Upper lobe of left lung (tissue), 6 donors: ENCODE measurements at regions not wholly inside any gene's neighbourhood (a gene's known extent, or its start where the extent isn't known, plus 50 kb on each side); places are given as distances from the start of the nearest gene placed in this dataset.

Source experiments
- ATAC-seq, 2 donors: fragments of 200-7000 bp; cut with Tn5 transposase; one replicate each; pipeline ENCODE4 v1.9.1; 2022; ENCODE audit warnings: mild to moderate bottlenecking in 2 of 2, moderate library complexity in 2 of 2; ENCODE audit not compliant: low FRiP score in 2 of 2
- DNase-seq, 2 donors: peaks; one replicate each; pipeline ENCODE4 v3.0.0-alpha.2; 2019 to 2020
- H3K27ac ChIP-seq, 4 donors: fragments of 200-600 bp; sonication (generic); one replicate each; pipeline ENCODE4 v1.5.1; 2016 to 2019
- H3K27me3 ChIP-seq, 4 donors: fragments of 200-600 bp; sonication (generic); one replicate each; pipeline ENCODE4 v1.5.1; 2017 to 2019
- H3K36me3 ChIP-seq, 4 donors: fragments of 200-600 bp; sonication (generic); one replicate each; pipeline ENCODE4 v1.5.1; 2016 to 2019
- H3K4me1 ChIP-seq, 4 donors: fragments of 200-600 bp; sonication (generic); one replicate each; pipeline ENCODE4 v1.5.1; 2018 to 2019
- H3K4me3 ChIP-seq, 4 donors: fragments of 200-600 bp; sonication (generic); one replicate each; pipeline ENCODE4 v1.5.1; 2017 to 2019; ENCODE audit warnings: mild to moderate bottlenecking in 2 of 4, moderate library complexity in 1 of 4
- H3K9me3 ChIP-seq, 4 donors: fragments of 200-600 bp; sonication (generic); one replicate each; pipeline ENCODE4 v1.5.1; 2018 to 2019
- CTCF ChIP-seq, 6 experiments: fragments of 450-650 bp in 4 of 6; fragments of 200-600 bp in 2 of 6; sonication (generic) in 2 of 6; IDR thresholded peaks; one replicate each; pipeline ENCODE4 v1.5.1; 2016 to 2019; ENCODE audit warnings: antibody characterized with exemption in 6 of 6
- EP300 ChIP-seq, 4 donors: sonication (generic); formaldehyde crosslinking; IDR thresholded peaks; one replicate each; pipeline ENCODE4 v1.5.1; 2017; ENCODE audit warnings: antibody characterized with exemption in 4 of 4, control low read depth in 2 of 4
- POLR2A ChIP-seq, 4 donors: fragments of 450-650 bp; IDR thresholded peaks; one replicate each; pipeline ENCODE4 v1.5.1; 2016 to 2017; ENCODE audit warnings: antibody characterized with exemption in 4 of 4, mild to moderate bottlenecking in 2 of 4
- POLR2AphosphoS5 ChIP-seq, 2 donors: sonication (generic); formaldehyde crosslinking; IDR thresholded peaks; one replicate each; pipeline ENCODE4 v1.5.1; 2017; ENCODE audit warnings: antibody characterized with exemption in 2 of 2
- WGBS, 2 donors: methylation state at CpG; one replicate each; pipeline ENCODE4 v1.1.5; 2017 to 2018; 5-methylcytosine and 5-hydroxymethylcytosine counted together
- donor health status: DM: no; HTN: no; CAD: no; lungs with moderate emphysema.
- donor health status: DM: no; HTN: yes; CAD: no; lungs with severe emphysema.

DNA sequence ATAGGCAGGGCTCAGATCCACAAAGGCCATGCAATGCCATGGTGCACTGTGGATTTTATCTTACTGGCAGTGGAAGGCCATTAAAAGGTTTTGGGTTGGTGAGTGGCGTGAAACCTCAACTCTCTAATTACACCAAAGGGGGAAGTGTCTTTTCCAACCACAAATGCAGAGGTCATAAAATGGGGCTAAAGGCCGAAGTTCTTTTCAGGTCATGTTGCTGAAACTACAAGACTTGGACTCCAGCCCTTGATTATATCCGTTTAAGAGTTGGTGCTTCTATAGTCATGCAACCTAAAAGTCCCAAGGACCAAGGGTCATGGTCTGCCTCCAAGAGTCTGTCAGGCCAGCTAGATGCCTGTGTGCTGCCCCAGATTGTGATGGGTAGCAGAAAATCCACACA is 434.3 kb downstream of the RAB38 start:
- TF ChIP-seq EP300 (IDR thresholded peaks at IDR 0.05) (no peak), POLR2A (IDR thresholded peaks at IDR 0.05) (no peak), POLR2AphosphoS5 (IDR thresholded peaks at IDR 0.05) (no peak), CTCF (IDR thresholded peaks at IDR 0.05) (no peak)
- no peak for ATAC-seq
- DNase-seq: no peak
- Histone ChIP-seq H3K27ac (no peak overlapping the region), H3K36me3 (no peaks in the 10 kb centered on the region), H3K9me3 (no peaks in the 10 kb centered on the region), H3K27me3 (no peaks in the 10 kb centered on the region), H3K4me3 (no peak overlapping the region), H3K4me1 (no peaks in the 10 kb centered on the region)
- 64 to 78% methylated on average over 3 of the region's 3 CpGs for WGBS, 2 donors

DNA sequence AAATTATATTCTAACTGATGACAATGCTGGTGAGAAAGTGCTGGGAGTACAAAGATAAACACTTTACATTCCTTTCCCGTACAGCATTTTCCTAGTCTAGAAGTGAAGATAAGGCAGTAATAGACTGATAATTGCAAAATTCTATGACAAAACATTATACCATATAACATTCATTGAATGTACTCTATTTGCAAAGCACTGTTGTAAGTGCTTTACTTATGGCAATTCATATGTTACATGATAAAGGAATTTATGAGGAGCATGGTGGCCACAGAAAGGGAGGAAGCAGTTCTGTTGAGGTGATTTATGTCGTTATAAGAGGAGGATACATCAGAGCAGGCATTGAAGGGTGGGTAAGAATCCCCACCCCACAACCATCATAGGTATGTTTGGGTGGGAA is 434.8 kb downstream of the RAB38 start:
- no peaks in the 10 kb centered on the region for H3K27me3 ChIP-seq

DNA sequence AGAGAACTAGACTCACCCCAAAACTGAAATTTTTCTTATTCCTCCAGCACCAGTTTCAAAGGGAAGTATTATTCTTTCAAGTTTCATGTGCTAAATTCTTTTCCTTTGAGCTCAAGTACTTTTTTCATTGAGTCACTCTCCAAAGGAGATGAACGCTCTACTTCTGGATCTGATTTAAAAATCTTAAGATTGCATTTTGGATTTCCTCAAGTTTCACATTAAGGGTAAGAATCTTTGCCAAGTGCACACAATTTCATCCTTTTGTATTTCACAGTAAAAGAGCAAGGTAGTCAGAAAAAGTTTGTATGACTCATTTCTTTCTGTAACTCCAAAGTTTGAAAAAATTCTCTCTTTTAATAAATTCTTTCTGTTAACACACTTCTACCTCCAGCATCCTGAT is 435.5 kb downstream of the RAB38 start:
- WGBS, 2 donors: 58 to 65% methylated on average over 1 of the region's 1 CpG
- ATAC-seq (no peak), DNase-seq (no peak)
- TF ChIP-seq EP300 (IDR thresholded peaks at IDR 0.05) (no peak), POLR2A (IDR thresholded peaks at IDR 0.05) (no peak), CTCF (IDR thresholded peaks at IDR 0.05) (no peak), POLR2AphosphoS5 (IDR thresholded peaks at IDR 0.05) (no peak)
- Histone ChIP-seq H3K27me3 (no peaks in the 10 kb centered on the region), H3K4me1 (no peaks in the 10 kb centered on the region), H3K36me3 (no peaks in the 10 kb centered on the region), H3K9me3 (no peaks in the 10 kb centered on the region), H3K27ac (no peak overlapping the region), H3K4me3 (no peak overlapping the region)

More for the DNA sequence above, 434.8 kb downstream of the RAB38 start:
- ATAC-seq: no peak
- WGBS, 2 donors: 41 to 65% methylated on average over 2 of the region's 2 CpGs
- no peaks in the 10 kb centered on the region for H3K4me1 ChIP-seq
- H3K36me3 ChIP-seq: no peaks in the 10 kb centered on the region
- TF ChIP-seq CTCF (IDR thresholded peaks at IDR 0.05) (no peak), POLR2AphosphoS5 (IDR thresholded peaks at IDR 0.05) (no peak), EP300 (IDR thresholded peaks at IDR 0.05) (no peak), POLR2A (IDR thresholded peaks at IDR 0.05) (no peak)
- H3K9me3 ChIP-seq: no peaks in the 10 kb centered on the region
- no peak overlapping the region for H3K27ac ChIP-seq
- DNase-seq: no peak
- no peak overlapping the region for H3K4me3 ChIP-seq

GRCh38 chr11:87739261-87739660 is 436.0 kb downstream of the RAB38 start:
- DNase-seq (no peak), ATAC-seq (no peak)
- Histone ChIP-seq H3K4me3 (no peak overlapping the region), H3K9me3 (no peaks in the 10 kb centered on the region), H3K27me3 (no peaks in the 10 kb centered on the region), H3K36me3 (no peaks in the 10 kb centered on the region), H3K4me1 (no peaks in the 10 kb centered on the region), H3K27ac (no peak overlapping the region)
- TF ChIP-seq EP300 (IDR thresholded peaks at IDR 0.05) (no peak), POLR2A (IDR thresholded peaks at IDR 0.05) (no peak)
- WGBS, 2 donors: 38 to 45% methylated on average over 2 of the region's 2 CpGs

DNA sequence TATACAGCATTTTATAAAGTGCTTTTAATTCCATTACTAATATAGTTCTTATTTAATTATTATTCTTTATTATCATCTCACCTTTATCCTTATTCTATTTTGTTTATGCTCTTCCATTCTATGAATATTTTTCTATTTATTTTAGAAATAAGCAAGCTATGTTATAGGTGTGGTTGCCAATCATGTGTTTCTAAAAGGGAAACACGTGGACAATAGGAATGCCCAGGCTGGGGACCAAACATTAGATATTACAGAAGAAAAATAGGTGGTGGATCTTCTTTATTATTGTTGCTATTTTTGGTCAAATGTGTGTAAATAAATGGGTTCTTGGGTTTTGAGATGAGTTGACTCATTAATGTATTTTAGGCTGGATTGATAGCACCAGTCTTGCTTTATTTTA is 438.3 kb downstream of the RAB38 start:
- Histone ChIP-seq H3K36me3 (no peaks in the 10 kb centered on the region), H3K27me3 (no peaks in the 10 kb centered on the region), H3K27ac (no peak overlapping the region), H3K4me1 (no peaks in the 10 kb centered on the region), H3K9me3 (no peaks in the 10 kb centered on the region), H3K4me3 (no peak overlapping the region)
- WGBS, 2 donors: 61 to 70% methylated on average over 1 of the region's 1 CpG
- TF ChIP-seq POLR2A (IDR thresholded peaks at IDR 0.05) (no peak), EP300 (IDR thresholded peaks at IDR 0.05) (no peak), POLR2AphosphoS5 (IDR thresholded peaks at IDR 0.05) (no peak), CTCF (IDR thresholded peaks at IDR 0.05) (no peak)
- ATAC-seq (no peak), DNase-seq (no peak)
